Tibial nerve (tissue), 4 donors: ENCODE measurements at regions not wholly inside any gene's neighbourhood (a gene's known extent, or its start where the extent isn't known, plus 50 kb on each side); places are given as distances from the start of the nearest gene placed in this dataset.

Experiments used
- DNase-seq, 2 donors: peaks; one replicate each; pipeline ENCODE4 v3.0.0-alpha.2; 2019; ENCODE audit warnings: low spot score in 2 of 2
- H3K27ac ChIP-seq, 4 donors: fragments of 200-600 bp; sonication (generic) in 3 of 4; one replicate each; pipeline ENCODE4 v1.5.1; 2017 to 2019; ENCODE audit warnings: mild to moderate bottlenecking in 1 of 4
- H3K27me3 ChIP-seq, 2 donors: fragments of 200-600 bp; sonication (generic) in 1 of 2; one replicate each; pipeline versions ENCODE4 v1.5.1 to v1.6.0; 2017 to 2019
- H3K36me3 ChIP-seq, 3 donors: fragments of 200-600 bp; sonication (generic); one replicate each; pipeline ENCODE4 v1.5.1; 2018 to 2019
- H3K4me1 ChIP-seq, 4 donors: fragments of 200-600 bp; sonication (generic) in 3 of 4; one replicate each; pipeline ENCODE4 v1.5.1; 2017 to 2019
- H3K4me3 ChIP-seq, 4 donors: fragments of 200-600 bp; sonication (generic) in 3 of 4; one replicate each; pipeline ENCODE4 v1.5.1; 2017 to 2019; ENCODE audit warnings: mild to moderate bottlenecking in 1 of 4, moderate library complexity in 1 of 4
- H3K9me3 ChIP-seq, 4 donors: fragments of 200-600 bp; sonication (generic) in 3 of 4; one replicate each; pipeline ENCODE4 v1.5.1; 2017 to 2019
- CTCF ChIP-seq, 5 experiments: fragments of 200-600 bp in 3 of 5; fragments of 450-650 bp in 2 of 5; sonication (generic) in 3 of 5; IDR thresholded peaks; one replicate each; pipeline ENCODE4 v1.5.1; 2016 to 2019; ENCODE audit warnings: antibody characterized with exemption in 5 of 5, mild to moderate bottlenecking in 3 of 5, moderate library complexity in 2 of 5
- EP300 ChIP-seq, 2 donors: sonication (generic); formaldehyde crosslinking; IDR thresholded peaks; one replicate each; pipeline ENCODE4 v1.6.1; 2017; ENCODE audit warnings: antibody characterized with exemption in 2 of 2, mild to moderate bottlenecking in 1 of 2
- POLR2A ChIP-seq, 2 donors: fragments of 450-650 bp; IDR thresholded peaks; one replicate each; pipeline ENCODE4 v1.6.1; 2017; ENCODE audit warnings: antibody characterized with exemption in 2 of 2, mild to moderate bottlenecking in 2 of 2, moderate library complexity in 2 of 2
- WGBS, 2 donors: methylation state at CpG; one replicate each; pipeline ENCODE4 v1.1.5; 2018; 5-methylcytosine and 5-hydroxymethylcytosine counted together

DNA sequence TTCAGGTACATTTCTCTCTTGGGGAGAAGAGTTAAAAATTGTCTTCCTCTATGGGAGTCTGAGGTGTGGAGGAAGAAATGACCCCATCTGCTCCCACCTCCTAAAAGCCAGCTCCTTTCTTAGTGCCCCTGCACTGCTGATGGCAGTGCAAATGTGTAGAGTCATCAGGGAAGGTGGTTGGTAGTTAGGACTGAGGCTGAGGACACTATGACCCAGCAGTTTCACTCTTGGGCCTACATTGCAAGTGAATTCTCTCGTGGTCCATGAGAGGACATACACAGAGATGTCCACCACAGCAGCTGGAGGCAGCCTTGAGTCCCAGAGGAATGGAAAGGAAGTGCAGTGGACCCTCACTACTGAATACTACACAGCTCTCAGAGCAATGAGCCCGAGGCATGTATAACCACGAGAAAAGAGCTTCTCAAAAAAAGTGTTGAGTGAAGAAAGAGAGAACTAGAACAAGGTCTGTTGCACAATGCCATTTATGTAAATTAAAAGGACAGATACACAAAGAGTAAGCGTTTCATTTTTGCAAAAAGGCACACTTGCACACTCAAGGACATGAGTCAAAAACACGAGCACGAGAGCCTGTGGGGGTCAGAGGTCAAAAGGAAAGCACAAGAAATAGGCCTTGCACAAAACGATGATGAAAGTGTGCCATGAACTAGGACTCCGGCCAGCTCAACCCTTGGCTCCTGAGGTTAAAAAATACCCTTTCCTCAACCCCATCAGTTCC, 164.4 kb upstream of the ADRA1D start:
- no peak for DNase-seq
- TF ChIP-seq CTCF (IDR thresholded peaks at IDR 0.05), result no peak
- TF ChIP-seq POLR2A (IDR thresholded peaks at IDR 0.05), result no peak
- TF ChIP-seq EP300 (IDR thresholded peaks at IDR 0.05), result no peak
- Histone ChIP-seq H3K36me3 (no peaks in the 10 kb centered on the region), H3K27me3 (no peaks in the 10 kb centered on the region), H3K9me3 (peaks cover 0 to 13% (median 0%) of the 10 kb centered on the region in 4 donors), H3K27ac (no peak overlapping the region), H3K4me1 (no peaks in the 10 kb centered on the region), H3K4me3 (no peak overlapping the region)
- 49 to 55% methylated on average over 8 of the region's 8 CpGs for WGBS, 2 donors

- WGBS, 2 donors, result 85 to 97% methylated on average over 1 of the region's 1 CpG
- no peaks in the 10 kb centered on the region for H3K4me1 ChIP-seq
Observed at GRCh38 chr20:4412216-4412615, 163.1 kb upstream of the ADRA1D start.

DNA sequence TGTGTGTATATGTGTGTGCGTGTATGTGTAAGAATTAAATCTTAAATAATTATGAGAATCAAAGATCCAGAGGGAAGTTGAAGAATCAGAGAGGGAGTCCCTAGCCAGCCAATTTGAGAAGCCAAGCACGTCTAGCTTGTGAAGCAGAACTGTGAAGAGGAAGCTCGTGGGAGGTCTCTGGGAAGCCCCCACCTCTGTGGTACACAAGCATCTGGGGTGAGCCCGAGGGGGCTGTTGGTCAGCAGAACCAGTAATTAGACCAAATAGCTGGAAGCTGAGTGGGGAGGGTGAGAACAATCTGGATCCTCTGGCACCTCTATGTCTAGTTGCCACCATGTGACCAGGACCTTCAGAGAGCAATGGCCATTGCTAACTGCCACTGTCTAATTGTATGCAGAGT, 162.7 kb upstream of the ADRA1D start:
- Histone ChIP-seq H3K27me3 (no peaks in the 10 kb centered on the region), H3K36me3 (no peaks in the 10 kb centered on the region), H3K9me3 (no peaks in the 10 kb centered on the region), H3K4me1 (no peaks in the 10 kb centered on the region), H3K4me3 (no peak overlapping the region), H3K27ac (no peak overlapping the region)
- no peak for DNase-seq
- no peak for TF ChIP-seq POLR2A (IDR thresholded peaks at IDR 0.05)
- TF ChIP-seq EP300 (IDR thresholded peaks at IDR 0.05), result no peak
- TF ChIP-seq CTCF (IDR thresholded peaks at IDR 0.05), result no peak
- 65 to 67% methylated on average over 4 of the region's 4 CpGs for WGBS, 2 donors

More at GRCh38 chr20:4412216-4412615, 163.1 kb upstream of the ADRA1D start:
- Histone ChIP-seq H3K9me3 (peaks cover 0 to under 1% (median 0%) of the 10 kb centered on the region in 4 donors), H3K4me3 (no peak overlapping the region), H3K27me3 (no peaks in the 10 kb centered on the region), H3K36me3 (no peaks in the 10 kb centered on the region), H3K27ac (no peak overlapping the region)
- TF ChIP-seq POLR2A (IDR thresholded peaks at IDR 0.05) (no peak), EP300 (IDR thresholded peaks at IDR 0.05) (no peak), CTCF (IDR thresholded peaks at IDR 0.05) (no peak)
- no peak for DNase-seq

DNA sequence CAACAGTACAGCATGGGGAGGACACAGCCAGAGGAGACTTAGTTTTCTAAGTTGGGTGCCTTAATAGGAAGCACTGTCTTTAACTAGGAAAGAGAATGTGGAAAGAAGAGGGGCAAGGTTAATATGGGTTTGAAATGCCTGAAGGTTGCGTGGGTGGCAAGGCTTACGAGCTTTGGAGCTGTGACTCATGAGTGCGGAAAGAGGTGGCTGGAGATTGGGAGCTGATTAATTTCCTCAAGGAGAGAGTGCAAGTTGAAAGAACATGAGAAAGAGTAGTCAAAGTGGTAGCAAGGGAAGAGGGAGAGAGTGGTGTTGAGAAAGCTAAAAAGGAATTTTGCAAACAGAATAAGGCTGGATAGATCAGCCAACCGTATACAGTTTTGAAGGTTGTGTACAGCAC, 157.5 kb upstream of the ADRA1D start:
- no peak overlapping the region for H3K4me3 ChIP-seq
- no peak for TF ChIP-seq EP300 (IDR thresholded peaks at IDR 0.05)
- no peak for TF ChIP-seq POLR2A (IDR thresholded peaks at IDR 0.05)
- TF ChIP-seq CTCF (IDR thresholded peaks at IDR 0.05), result no peak
- H3K9me3 ChIP-seq, result no peaks in the 10 kb centered on the region
- no peak overlapping the region for H3K27ac ChIP-seq
- DNase-seq, result no peak
- H3K4me1 ChIP-seq, result no peaks in the 10 kb centered on the region
- H3K36me3 ChIP-seq, result no peaks in the 10 kb centered on the region
- WGBS, 2 donors, result 83 to 87% methylated on average over 3 of the region's 4 CpGs
- H3K27me3 ChIP-seq, result no peaks in the 10 kb centered on the region

DNA sequence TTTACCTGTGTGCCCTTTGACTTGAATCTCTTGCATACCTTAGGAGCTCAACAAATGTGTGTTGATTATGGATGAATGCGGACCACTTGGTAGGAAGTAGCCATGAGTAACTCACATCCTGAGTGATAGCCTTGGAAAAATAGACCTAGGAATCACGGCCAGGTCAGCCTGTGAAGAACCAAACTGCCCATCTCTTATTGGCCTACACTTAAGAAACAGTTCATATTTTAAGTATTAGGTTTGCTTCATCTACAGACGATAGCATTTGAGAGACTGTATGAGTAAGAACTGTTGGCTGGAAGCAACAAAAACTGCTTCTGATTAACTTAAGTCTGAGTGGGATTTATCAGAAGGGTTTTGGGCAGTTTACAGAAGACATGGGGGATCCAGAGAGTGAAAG, 152.5 kb upstream of the ADRA1D start:
- WGBS, 2 donors, result 72 to 74% methylated on average over 3 of the region's 3 CpGs

More for the DNA sequence above, 152.5 kb upstream of the ADRA1D start:
- Histone ChIP-seq H3K4me3 (no peak overlapping the region), H3K9me3 (peaks cover 0 to 9% (median 4%) of the 10 kb centered on the region in 4 donors), H3K4me1 (no peaks in the 10 kb centered on the region), H3K27ac (no peak overlapping the region), H3K27me3 (no peaks in the 10 kb centered on the region), H3K36me3 (no peaks in the 10 kb centered on the region)
- DNase-seq, result no peak
- no peak for TF ChIP-seq POLR2A (IDR thresholded peaks at IDR 0.05)
- TF ChIP-seq EP300 (IDR thresholded peaks at IDR 0.05), result no peak
- no peak for TF ChIP-seq CTCF (IDR thresholded peaks at IDR 0.05)
